Iris pigment epithelial cell (primary cell): ENCODE measurements at regions not wholly inside any gene's neighbourhood (a gene's known extent, or its start where the extent isn't known, plus 50 kb on each side); places are given as distances from the start of the nearest gene placed in this dataset.
"Not testable (repeated sequence)": the region's sequence is repeated elsewhere in the genome, so short reads cannot be mapped to it uniquely, and the experiment has no call there.

Source experiments
- DNase-seq: peaks from one replicate; pipeline ENCODE4 v3.0.0-alpha.2; 2011; ENCODE audit warnings: low read depth

DNA sequence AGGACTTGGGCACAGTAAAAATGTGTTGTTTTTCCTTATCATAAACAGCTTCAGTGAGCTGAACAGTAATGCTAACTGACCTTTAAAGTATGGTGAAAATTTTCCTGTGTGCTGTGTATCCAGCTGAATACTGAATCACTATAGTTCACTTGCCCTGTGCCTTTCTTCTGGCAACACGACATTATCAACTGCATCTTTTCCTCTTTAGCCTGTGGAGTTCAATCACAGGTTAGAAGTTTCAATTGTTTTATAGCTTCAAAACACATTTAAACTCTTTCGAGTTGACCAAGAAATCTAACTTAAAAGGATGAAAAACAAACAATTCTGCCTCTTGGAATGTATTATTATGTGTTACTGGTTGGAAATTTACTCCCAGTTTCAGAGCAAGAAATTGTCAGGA, 1120.7 kb upstream of the ALCAM start:
- peak; percentile 5 for DNase-seq

DNA sequence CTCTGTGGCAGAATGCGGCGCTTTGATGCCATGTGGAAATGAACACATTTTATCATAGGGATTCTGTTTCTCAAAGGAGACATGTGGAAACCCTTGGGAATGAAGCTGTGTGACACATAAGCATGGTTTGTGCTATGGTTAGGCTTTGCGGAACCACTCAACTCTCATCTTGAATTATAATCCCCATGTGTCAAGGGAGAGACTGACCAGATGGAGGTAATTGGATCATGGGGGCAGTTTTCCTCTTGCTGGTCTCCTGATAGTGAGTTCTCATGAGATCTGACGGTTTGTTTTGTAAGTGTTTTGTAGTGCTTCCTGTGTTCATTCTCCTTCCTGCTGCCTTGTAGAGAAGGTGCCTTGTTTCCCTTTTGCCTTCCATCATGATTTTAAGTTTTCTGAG, 1109.2 kb upstream of the ALCAM start:
- DNase-seq: no peak

GRCh38 chr3:104263477-104263876, 1103.2 kb upstream of the ALCAM start:
- no peak for DNase-seq

DNA sequence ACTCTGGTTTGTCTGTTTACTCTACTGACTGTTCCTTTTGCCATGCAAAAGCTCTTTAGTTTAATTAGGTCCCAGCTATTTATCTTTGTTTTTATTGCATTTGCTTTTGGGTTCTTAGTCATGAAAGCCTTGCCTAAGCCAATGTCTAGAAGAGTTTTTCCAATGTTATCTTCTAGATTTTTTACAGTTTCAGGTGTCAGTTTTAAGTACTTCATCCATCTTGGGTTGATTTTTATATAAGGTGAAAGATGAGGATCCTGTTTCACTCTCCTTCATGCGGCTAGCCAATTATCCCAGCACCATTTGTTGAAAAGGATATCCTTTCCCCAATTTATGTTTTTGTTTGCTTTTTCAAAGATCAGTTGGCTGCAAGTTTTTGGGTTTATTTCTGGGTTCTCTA, 1100.5 kb upstream of the ALCAM start:
- not testable (repeated sequence) for DNase-seq

GRCh38 chr3:104269771-104270170, 1096.9 kb upstream of the ALCAM start:
- DNase-seq: no peak

DNA sequence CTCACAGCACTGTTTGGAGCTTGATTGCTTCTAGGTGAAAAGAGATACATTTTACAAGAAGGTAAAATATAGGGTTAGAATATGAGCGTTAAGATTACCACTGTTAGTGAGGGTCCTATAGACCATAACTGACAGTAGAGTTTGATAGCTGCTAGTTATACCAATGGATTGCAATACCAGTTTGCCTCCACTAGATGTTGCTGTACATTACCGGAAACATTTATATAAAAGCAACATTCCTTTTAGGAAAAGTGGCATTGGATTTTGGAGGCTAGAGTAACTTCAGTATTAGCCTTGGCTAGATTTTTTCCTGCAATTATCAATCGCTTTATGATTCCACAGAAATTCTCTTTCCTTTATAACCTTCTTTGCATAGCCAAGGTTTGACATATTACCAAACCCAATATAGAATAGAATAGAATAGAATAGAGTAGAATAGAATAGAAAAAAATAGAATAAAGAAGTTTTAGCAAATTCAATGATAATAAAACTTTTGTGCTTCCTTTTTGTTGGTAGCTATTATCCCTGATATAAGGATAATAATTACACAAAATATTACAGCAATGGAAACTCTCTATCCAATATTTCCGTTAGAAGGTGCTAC, 1093.6 kb upstream of the ALCAM start:
- DNase-seq: peak; percentile 25

- DNase-seq: no peak
Observed at GRCh38 chr3:104275199-104275598, 1091.5 kb upstream of the ALCAM start.

- peak; percentile 84 for DNase-seq
Observed at GRCh38 chr3:104279617-104280016, 1087.1 kb upstream of the ALCAM start.

DNA sequence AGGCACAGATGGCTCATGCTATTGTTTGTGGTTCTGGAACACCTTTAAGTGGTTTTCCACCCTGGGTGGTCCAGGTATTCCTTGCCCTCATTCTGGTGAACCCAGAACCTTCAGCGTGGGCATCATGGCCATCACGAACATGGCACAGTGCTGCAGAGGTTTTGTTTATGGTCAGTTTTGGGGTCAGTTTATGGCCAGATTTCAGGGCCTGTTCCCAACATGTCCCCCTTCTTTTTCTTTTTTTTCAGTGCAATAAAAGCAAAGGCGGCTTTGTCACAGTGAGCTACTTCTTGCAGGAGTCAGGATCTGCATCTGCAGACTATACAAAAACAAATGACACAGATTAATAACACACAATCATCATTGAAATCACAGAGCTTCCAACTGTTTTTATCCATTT, 1085.0 kb upstream of the ALCAM start:
- no peak for DNase-seq

DNA sequence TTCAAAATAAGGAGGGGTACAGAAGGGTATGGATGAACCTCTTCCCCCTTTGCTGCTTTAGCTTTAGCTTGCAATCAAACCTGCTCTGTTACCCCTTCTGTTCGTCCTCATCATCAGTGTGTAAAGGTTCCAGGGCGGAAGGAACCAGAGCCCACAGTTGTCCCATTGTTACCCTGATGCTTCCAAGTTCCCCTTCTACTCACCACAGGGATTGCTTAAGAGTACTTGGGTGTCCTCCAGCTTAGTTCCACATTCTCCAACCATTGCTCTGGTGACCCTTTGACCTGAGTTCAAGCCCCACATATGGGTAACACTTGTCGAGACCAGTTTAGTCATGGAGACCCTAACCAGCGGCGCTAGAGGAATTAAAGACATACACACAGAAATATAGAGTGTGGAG, 1080.1 kb upstream of the ALCAM start:
- no peak for DNase-seq

DNA sequence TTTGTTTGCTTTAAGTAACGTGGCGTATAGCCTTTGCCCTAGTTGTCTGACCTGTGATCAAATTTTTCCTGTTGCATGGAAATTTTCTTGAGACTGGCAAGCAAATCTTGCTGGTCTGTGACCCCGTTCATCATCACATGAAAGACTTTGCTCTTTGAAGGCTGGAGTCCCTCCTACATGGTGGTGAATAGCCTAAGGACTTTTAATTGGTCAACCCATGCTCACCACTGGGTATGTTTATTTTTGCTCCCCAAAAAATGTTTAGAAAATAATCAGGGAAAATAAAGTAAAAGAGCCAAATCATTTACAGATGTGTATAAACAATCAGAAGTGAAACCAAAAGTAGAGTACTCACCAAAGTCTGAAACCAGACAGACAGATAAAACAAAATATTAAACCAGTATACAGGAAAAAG, 1075.3 kb upstream of the ALCAM start:
- peak; percentile 16 for DNase-seq

DNA sequence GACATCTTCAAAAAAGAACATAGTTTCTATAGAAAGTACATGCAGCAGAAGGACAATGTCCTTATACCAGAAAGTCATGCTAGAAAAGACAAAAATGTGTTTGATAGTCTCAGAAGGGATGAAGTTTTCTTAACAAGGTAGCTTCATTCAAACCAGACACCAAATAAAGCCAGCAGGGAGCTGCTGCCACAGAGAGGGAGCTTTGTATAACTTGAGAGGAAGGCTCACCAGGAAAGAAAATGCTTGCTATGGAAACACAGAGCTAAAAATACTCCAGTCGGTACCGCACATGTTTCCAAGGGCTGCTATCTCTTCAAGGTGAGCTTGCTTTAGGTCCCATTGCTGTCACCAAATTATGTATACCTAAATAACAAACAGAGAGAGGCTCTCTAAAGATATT, 1074.8 kb upstream of the ALCAM start:
- peak; percentile 14 for DNase-seq

DNA sequence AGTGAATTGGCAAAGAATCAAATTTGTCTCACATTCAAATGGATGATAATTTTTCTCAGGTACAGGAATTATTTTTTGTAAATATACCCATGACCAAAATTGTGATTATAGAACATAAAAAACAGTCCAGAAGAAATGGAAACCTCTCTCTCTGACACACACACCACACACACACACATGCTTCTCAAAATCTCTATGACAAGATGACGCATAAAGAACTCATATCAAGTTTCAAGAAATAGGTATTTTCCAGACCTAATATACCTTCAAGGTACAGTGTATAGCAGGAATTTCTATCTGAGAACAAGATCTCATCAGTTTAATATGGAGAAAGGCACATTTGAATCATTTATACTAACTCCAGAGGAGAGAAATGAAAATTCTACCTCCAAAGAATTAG, 1069.1 kb upstream of the ALCAM start:
- DNase-seq: no peak

- no peak for DNase-seq
Observed at GRCh38 chr3:104298662-104299061, 1068.0 kb upstream of the ALCAM start.

GRCh38 chr3:104316118-104316517, 1050.6 kb upstream of the ALCAM start:
- peak; percentile 11 for DNase-seq

DNA sequence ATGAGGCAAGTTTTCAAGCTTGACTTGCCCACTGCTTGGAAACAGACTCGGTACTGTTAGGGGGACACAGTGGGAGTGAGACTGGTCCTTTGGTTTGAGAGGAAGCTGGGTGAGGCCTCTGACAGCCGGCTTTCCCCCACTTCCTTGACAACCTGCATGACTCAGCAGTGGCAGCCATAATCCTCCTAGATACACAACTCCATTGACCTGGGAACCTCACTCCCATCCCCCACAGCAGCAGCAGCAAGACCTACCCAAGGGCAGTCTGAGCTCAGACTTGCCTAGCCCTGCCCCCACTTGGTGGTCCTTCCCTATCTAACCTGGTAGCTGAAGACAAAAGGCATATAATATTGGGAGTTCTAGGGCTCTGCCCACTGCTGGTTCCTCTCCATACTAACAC, 1043.5 kb upstream of the ALCAM start:
- peak; percentile 4 for DNase-seq

DNA sequence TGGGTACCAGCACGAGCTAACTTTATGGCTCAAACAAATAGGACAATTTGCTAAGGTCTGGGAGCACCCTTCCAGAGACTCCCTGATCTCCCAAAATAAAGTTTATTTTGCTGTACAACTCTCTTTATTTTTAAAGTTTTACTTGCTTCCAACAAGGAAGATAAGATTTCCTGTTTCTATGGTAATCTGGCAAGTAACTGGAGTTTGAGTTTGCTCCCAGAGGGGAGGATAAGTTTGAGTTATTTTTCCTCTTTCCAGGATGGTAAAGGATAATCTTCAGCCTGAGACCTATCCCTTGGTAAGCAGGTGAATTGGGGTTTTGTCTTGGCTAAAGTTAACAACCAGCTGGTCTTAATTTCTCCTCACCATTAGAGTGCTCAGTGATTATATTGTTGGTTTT, 1019.4 kb upstream of the ALCAM start:
- no peak for DNase-seq

- peak; percentile 32 for DNase-seq
Observed at GRCh38 chr3:104349836-104350235, 1016.9 kb upstream of the ALCAM start.

DNA sequence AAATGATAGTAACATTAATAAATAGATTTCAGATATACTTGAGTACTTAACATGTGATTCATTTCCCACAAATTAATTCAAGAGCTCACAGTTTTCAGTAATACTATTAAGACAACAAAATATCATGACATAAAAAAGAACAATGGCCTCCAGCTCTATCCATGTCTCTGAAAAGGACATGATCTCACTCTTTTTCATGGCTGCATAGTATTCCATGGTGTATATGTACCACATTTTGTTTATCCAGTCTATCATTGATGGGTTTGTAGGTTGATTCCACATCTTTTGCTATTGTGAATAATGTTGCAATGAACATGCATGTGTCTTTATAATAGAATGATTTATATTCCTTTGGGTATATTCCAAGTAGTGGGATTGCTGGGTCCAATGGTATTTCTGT, 1012.8 kb upstream of the ALCAM start:
- no peak for DNase-seq

GRCh38 chr3:104359546-104359945, 1007.2 kb upstream of the ALCAM start:
- DNase-seq: peak; percentile 93

DNA sequence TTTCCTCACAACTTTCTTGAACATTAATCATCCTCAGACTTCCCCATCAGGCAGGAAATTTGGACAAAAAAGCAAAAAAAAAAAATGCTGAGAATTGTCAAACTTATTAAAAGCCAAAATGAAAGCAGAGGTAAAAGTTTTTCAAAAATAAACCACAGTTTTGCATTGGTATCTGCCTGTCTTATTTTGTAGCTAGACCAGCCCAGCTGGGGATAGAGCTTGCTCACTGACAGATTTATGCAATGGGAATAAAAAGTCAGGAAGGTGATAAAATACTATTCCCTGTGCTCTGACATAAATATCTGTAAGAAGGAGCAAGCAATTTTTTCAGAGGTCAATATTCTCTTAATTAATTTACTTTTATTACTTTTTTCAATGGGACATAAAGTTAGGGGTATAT, 1006.7 kb upstream of the ALCAM start:
- DNase-seq: peak; percentile 28

GRCh38 chr3:104361748-104362147, 1005.0 kb upstream of the ALCAM start:
- not testable (repeated sequence) for DNase-seq

DNA sequence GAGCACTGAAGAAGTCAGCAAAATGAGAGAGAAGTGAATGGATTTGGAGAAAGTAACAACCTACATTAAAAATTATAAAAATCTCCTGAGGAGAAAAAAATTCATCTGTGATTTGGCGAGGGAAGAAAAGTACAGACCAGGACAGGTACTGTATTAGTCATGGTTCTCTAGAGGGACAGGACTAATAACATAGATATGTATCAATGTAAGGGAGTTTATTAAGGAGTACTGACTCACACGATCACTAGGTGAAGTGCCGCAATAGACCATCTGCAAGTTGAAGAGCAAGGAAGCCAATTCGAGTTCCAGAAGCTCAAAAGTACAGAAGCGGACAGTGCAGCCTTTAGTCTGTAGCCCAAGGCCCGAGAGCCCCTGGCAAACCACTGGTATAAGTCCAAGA, 1004.4 kb upstream of the ALCAM start:
- no peak for DNase-seq

DNA sequence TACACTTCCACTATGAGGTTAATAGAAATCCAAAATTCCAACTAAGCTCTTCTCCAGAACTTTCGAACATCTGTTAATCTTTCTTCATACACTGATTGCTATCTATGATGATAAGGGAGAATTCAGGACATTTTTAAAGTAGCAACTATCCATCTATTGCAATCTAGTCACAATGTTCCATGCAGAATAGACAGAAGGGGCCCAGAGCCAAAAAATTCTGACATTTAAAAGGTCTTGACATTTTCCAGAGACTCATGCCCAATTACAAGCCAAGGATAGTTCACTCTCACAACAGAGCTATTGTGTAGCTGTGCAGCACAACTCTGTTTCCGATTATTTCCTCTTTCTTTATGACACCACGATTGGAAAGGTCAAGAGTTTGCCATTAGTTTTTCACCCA, 999.7 kb upstream of the ALCAM start:
- no peak for DNase-seq

DNA sequence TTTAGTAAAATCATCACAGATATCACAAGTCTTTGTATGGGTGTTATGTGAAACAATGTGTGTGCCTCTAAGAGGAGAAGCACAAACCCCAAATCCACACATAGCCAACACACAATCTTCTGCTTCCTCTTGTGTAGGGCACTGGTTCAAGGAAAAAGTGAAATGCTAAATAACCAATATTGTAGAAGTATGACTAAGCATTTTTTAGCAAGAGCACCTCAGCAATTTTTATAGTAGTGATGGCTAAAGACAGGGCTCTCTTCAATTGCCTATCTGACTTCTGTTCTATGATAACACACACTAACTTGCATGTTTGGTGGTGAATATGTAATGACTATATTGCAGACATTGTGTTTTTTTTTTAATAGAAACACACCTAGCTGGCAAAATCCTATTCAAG, 997.9 kb upstream of the ALCAM start:
- no peak for DNase-seq
